HEK293 (cell line): ENCODE measurements at regions not wholly inside any gene's neighbourhood (a gene's known extent, or its start where the extent isn't known, plus 50 kb on each side); places are given as distances from the start of the nearest gene placed in this dataset.
A peak's percentile ranks its signal among the peaks of the same experiment; 100 is the strongest.

Source experiments
- CTCF ChIA-PET: fragments of 350-600 bp; formaldehyde crosslinking; extraction: SDS; loops from one replicate; lab custom pipeline; 2021; ENCODE audit warnings: antibody characterized with exemption; lab: Yijun Ruan, JAX
- POLR2A ChIA-PET: fragments of 300-600 bp; formaldehyde crosslinking; extraction: SDS; loops from one replicate; lab custom pipeline; 2020; ENCODE audit warnings: antibody characterized with exemption, inconsistent platforms; lab: Yijun Ruan, JAX
- H3K27ac ChIP-seq: fragments of 200-500 bp; sonication (Bioruptor generic); 2 replicates; pipeline ENCODE4 v1.5.1; 2014; ENCODE audit warnings: low read depth, low read length, control low read depth, inconsistent platforms; ENCODE audit errors: extremely low read depth
- H3K36me3 ChIP-seq, 2 experiments: fragments of 200-500 bp in 1 of 2; sonication (Bioruptor generic) in 1 of 2; 1 replicate in 1 of 2; 2 replicates in 1 of 2; pipeline ENCODE4 v1.5.1; 2014 to 2017; ENCODE audit warnings: inconsistent platforms in 2 of 2, low read length in 2 of 2; ENCODE audit not compliant: control insufficient read depth in 2 of 2, insufficient read depth in 1 of 2
- H3K4me1 ChIP-seq: fragments of 200-500 bp; sonication (Bioruptor generic); 2 replicates; pipeline ENCODE4 v1.5.1; 2014; ENCODE audit warnings: mild to moderate bottlenecking, low read length, inconsistent platforms; ENCODE audit not compliant: control insufficient read depth, insufficient read depth
- H3K4me3 ChIP-seq: 2 replicates; pipeline ENCODE4 v1.5.1; 2011; ENCODE audit warnings: low read depth, mild to moderate bottlenecking, control low read depth, low read length, moderate library complexity
- H3K9me3 ChIP-seq: fragments of 200-500 bp; sonication (Bioruptor generic); 2 replicates; pipeline ENCODE4 v1.5.1; 2014; ENCODE audit warnings: low read depth, low read length, inconsistent platforms; ENCODE audit not compliant: control insufficient read depth, insufficient read depth
- GLIS1 ChIP-seq: fragments of 450-650 bp; formaldehyde crosslinking; IDR thresholded peaks from 2 replicates; pipeline ENCODE4 v1.5.1; 2016; ENCODE audit warnings: missing biosample characterization, missing genetic modification characterization
- HOXD13 ChIP-seq: sonication (generic); formaldehyde crosslinking; IDR thresholded peaks from 2 replicates; pipeline ENCODE4 v1.8.0; 2022; ENCODE audit warnings: missing genetic modification reagents, borderline replicate concordance
- KLF1 ChIP-seq: fragments of 450-650 bp; formaldehyde crosslinking; IDR thresholded peaks from 2 replicates; pipeline ENCODE4 v1.5.1; 2016; ENCODE audit warnings: missing biosample characterization, missing genetic modification characterization
- KLF16 ChIP-seq: fragments of 450-650 bp; formaldehyde crosslinking; IDR thresholded peaks from 2 replicates; pipeline ENCODE4 v1.5.1; 2017; ENCODE audit warnings: missing biosample characterization, missing genetic modification characterization
- KLF8 ChIP-seq: fragments of 450-650 bp; formaldehyde crosslinking; IDR thresholded peaks from 2 replicates; pipeline ENCODE4 v1.5.1; 2016; ENCODE audit warnings: missing biosample characterization, missing genetic modification characterization
- MEIS1 ChIP-seq: sonication (generic); formaldehyde crosslinking; IDR thresholded peaks from 2 replicates; pipeline ENCODE4 v1.8.1; 2022; ENCODE audit warnings: missing genetic modification reagents, mild to moderate bottlenecking, borderline replicate concordance
- SCRT2 ChIP-seq: fragments of 450-650 bp; formaldehyde crosslinking; IDR thresholded peaks from 2 replicates; pipeline ENCODE4 v1.5.1; 2016; ENCODE audit warnings: missing biosample characterization, missing genetic modification characterization
- SP7 ChIP-seq: fragments of 450-650 bp; formaldehyde crosslinking; IDR thresholded peaks from 2 replicates; pipeline ENCODE4 v1.5.1; 2016; ENCODE audit warnings: missing biosample characterization, missing genetic modification characterization
- TCF7L2 ChIP-seq: IDR thresholded peaks from 2 replicates; pipeline ENCODE4 v1.6.1; 2011; ENCODE audit warnings: low read depth, mild to moderate bottlenecking, inconsistent platforms, low read length, moderate library complexity, borderline replicate concordance
- ZBTB1 ChIP-seq: fragments of 450-650 bp; formaldehyde crosslinking; IDR thresholded peaks from 2 replicates; pipeline ENCODE4 v1.5.1; 2016; ENCODE audit warnings: missing biosample characterization, missing genetic modification characterization
- ZNF138 ChIP-seq: fragments of 450-650 bp; formaldehyde crosslinking; IDR thresholded peaks from 2 replicates; pipeline ENCODE4 v1.5.1; 2016; ENCODE audit warnings: missing biosample characterization, missing genetic modification characterization, borderline replicate concordance
- ZNF140 ChIP-seq: fragments of 450-650 bp; formaldehyde crosslinking; IDR thresholded peaks from 2 replicates; pipeline ENCODE4 v1.5.1; 2016; ENCODE audit warnings: missing biosample characterization, missing genetic modification characterization
- ZNF221 ChIP-seq: fragments of 450-650 bp; formaldehyde crosslinking; IDR thresholded peaks from 2 replicates; pipeline ENCODE4 v1.5.1; 2017; ENCODE audit warnings: missing biosample characterization, missing genetic modification characterization, borderline replicate concordance
- ZNF24 ChIP-seq: fragments of 450-650 bp; formaldehyde crosslinking; IDR thresholded peaks from 2 replicates; pipeline ENCODE4 v1.5.1; 2016; ENCODE audit warnings: missing biosample characterization, missing genetic modification characterization
- ZNF274 ChIP-seq, 2 experiments: fragments of 200-500 bp in 1 of 2; fragments of 450-650 bp in 1 of 2; sonication (Bioruptor generic) in 1 of 2; formaldehyde crosslinking in 1 of 2; IDR thresholded peaks; 2 replicates each; pipeline versions ENCODE4 v1.5.1 to v1.6.1; 2014 to 2016; ENCODE audit warnings: borderline replicate concordance in 1 of 2, inconsistent platforms in 1 of 2, low read length in 1 of 2, missing biosample characterization in 1 of 2, missing genetic modification characterization in 1 of 2
- ZNF302 ChIP-seq: fragments of 450-650 bp; formaldehyde crosslinking; IDR thresholded peaks from 2 replicates; pipeline ENCODE4 v1.5.1; 2016; ENCODE audit warnings: missing biosample characterization, missing genetic modification characterization, low read depth
- ZNF37A ChIP-seq: fragments of 450-650 bp; IDR thresholded peaks from 2 replicates; pipeline ENCODE4 v1.5.1; 2018; ENCODE audit warnings: missing biosample characterization, missing genetic modification characterization
- ZNF391 ChIP-seq: fragments of 450-650 bp; formaldehyde crosslinking; IDR thresholded peaks from 2 replicates; pipeline ENCODE4 v1.5.1; 2016; ENCODE audit warnings: low read depth, missing biosample characterization, missing genetic modification characterization, borderline replicate concordance
- ZNF433 ChIP-seq: fragments of 450-650 bp; formaldehyde crosslinking; IDR thresholded peaks from 2 replicates; pipeline ENCODE4 v1.5.1; 2016; ENCODE audit warnings: missing biosample characterization, missing genetic modification characterization, low read depth
- ZNF521 ChIP-seq: fragments of 450-650 bp; formaldehyde crosslinking; IDR thresholded peaks from 2 replicates; pipeline ENCODE4 v1.5.1; 2017; ENCODE audit warnings: missing biosample characterization, mild to moderate bottlenecking, missing genetic modification characterization
- ZNF596 ChIP-seq: fragments of 450-650 bp; IDR thresholded peaks from 2 replicates; pipeline ENCODE4 v1.5.0; 2018; ENCODE audit warnings: missing biosample characterization, mild to moderate bottlenecking, missing genetic modification characterization, moderate library complexity
- ZNF670 ChIP-seq: fragments of 450-650 bp; formaldehyde crosslinking; IDR thresholded peaks from 2 replicates; pipeline ENCODE4 v1.5.1; 2016; ENCODE audit warnings: missing biosample characterization, missing genetic modification characterization, low read depth
- ZSCAN23 ChIP-seq: fragments of 450-650 bp; formaldehyde crosslinking; IDR thresholded peaks from 2 replicates; pipeline ENCODE4 v1.5.1; 2016; ENCODE audit warnings: missing biosample characterization, missing genetic modification characterization
- TF ChIP-seq, protein P1 (sequence below): fragments of 450-650 bp; formaldehyde crosslinking; IDR thresholded peaks from 2 replicates; pipeline ENCODE4 v1.5.1; 2017; ENCODE audit warnings: missing biosample characterization, missing genetic modification characterization
- TF ChIP-seq, protein P2 (sequence below): fragments of 450-650 bp; formaldehyde crosslinking; IDR thresholded peaks from 2 replicates; pipeline ENCODE4 v1.5.1; 2016; ENCODE audit warnings: missing biosample characterization, missing genetic modification characterization
- TF ChIP-seq, protein P3 (sequence below): fragments of 450-650 bp; formaldehyde crosslinking; IDR thresholded peaks from 2 replicates; pipeline ENCODE4 v1.5.1; 2016; ENCODE audit warnings: missing biosample characterization, missing genetic modification characterization
- TF ChIP-seq, protein P4 (sequence below): fragments of 450-650 bp; formaldehyde crosslinking; IDR thresholded peaks from 2 replicates; pipeline ENCODE4 v1.5.1; 2017; ENCODE audit warnings: missing biosample characterization, missing genetic modification characterization
- TF ChIP-seq, protein P5 (sequence below): fragments of 450-650 bp; formaldehyde crosslinking; IDR thresholded peaks from 2 replicates; pipeline ENCODE4 v1.5.1; 2016; ENCODE audit warnings: missing biosample characterization, missing genetic modification characterization

DNA sequence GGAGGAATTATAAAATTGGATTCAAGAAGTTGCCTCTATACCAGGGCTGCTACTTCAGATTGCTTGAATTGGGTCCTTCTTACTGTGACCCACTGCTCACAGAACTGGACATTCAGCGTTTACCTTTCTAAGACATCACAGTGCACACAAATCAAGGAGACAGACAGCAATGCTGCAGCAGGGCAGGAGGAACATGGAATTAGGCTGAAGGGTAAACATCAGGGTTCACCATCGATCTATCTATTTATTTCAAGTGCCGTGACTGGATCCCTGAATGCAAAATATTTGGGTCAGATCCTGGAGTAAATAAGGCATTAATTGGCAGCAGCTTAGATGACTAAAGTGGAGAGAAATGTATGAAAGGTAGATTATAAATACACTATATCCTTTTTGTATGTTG lies 76.9 kb upstream of the HMGA2 start:
- no peaks in the 10 kb centered on the region; the same call in 1 of the 2 replicates for H3K9me3 ChIP-seq

DNA sequence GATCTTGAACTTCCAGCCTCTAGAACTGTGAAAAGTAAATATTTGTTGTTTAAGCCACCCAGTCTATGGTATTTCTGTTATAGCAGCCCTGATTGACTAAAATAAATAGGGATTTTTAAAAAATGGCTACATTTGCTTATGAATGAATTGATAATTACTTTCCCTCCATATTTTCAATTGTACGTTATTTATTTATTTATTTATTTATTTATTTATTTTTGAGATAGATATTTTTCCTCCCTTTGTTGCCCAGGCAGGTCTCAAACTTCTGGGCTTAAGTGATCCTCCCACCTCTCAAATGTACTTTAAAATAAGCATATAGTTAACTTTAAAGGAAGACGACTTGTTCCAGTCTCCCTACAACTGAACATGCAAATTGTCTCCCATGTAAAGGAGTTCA lies 76.0 kb upstream of the HMGA2 start:
- ChIA-PET POLR2A (no interaction called here), CTCF (interaction anchor here (0.7 kb wide), 1 partner anchor 66 kb away, joined by 5 read pairs; no protein-coding TSS in a partner anchor)
- H3K4me3 ChIP-seq, result no peak overlapping the region
- no peaks in the 10 kb centered on the region for H3K36me3 ChIP-seq
- H3K9me3 ChIP-seq, result no peaks in the 10 kb centered on the region; the same call in 1 of the 2 replicates
- no peak overlapping the region for H3K27ac ChIP-seq
- H3K4me1 ChIP-seq, result no peaks in the 10 kb centered on the region
- no peak for TF ChIP-seq ZBTB1
- TF ChIP-seq, protein P1, sequence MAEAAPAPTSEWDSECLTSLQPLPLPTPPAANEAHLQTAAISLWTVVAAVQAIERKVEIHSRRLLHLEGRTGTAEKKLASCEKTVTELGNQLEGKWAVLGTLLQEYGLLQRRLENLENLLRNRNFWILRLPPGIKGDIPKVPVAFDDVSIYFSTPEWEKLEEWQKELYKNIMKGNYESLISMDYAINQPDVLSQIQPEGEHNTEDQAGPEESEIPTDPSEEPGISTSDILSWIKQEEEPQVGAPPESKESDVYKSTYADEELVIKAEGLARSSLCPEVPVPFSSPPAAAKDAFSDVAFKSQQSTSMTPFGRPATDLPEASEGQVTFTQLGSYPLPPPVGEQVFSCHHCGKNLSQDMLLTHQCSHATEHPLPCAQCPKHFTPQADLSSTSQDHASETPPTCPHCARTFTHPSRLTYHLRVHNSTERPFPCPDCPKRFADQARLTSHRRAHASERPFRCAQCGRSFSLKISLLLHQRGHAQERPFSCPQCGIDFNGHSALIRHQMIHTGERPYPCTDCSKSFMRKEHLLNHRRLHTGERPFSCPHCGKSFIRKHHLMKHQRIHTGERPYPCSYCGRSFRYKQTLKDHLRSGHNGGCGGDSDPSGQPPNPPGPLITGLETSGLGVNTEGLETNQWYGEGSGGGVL (tag by site-specific recombination), result no peak
- TF ChIP-seq HOXD13 (CRISPR knock-in tag), result no peak
- TF ChIP-seq GLIS1, result no peak
- no peak for TF ChIP-seq SP7 (tag by site-specific recombination)
- TF ChIP-seq ZNF24 (tag by site-specific recombination), result no peak
- no peak for TF ChIP-seq ZNF274 (IDR thresholded peaks at IDR 0.05; ENCODE audit: low read length)
- no peak for TF ChIP-seq ZNF274 (tag by site-specific recombination; IDR thresholded peaks at IDR 0.05; ENCODE audit: borderline replicate concordance)
- TF ChIP-seq ZNF433 (tag by site-specific recombination), result 0 out of 2 replicates have a peak, but pooled peaks have one; percentile 36
- TF ChIP-seq ZNF596 (tag by site-specific recombination), result no peak
- no peak for TF ChIP-seq MEIS1 (CRISPR knock-in tag)
- TF ChIP-seq KLF16, result no peak

More for the DNA sequence above, 76.9 kb upstream of the HMGA2 start:
- H3K36me3 ChIP-seq, result no peaks in the 10 kb centered on the region
- POLR2A ChIA-PET, result no interaction called here
- TF ChIP-seq KLF8 (tag by site-specific recombination) (no peak), ZNF140 (tag by site-specific recombination) (no peak), KLF1 (tag by site-specific recombination) (no peak), ZNF221 (no peak), ZNF670 (no peak), ZNF37A (tag by site-specific recombination) (no peak), ZNF138 (no peak), ZNF521 (tag by site-specific recombination) (no peak), SCRT2 (tag by site-specific recombination) (no peak), ZNF302 (tag by site-specific recombination) (no peak), ZSCAN23 (no peak), TCF7L2 (no peak), ZNF391 (no peak)
- TF ChIP-seq, protein P2, sequence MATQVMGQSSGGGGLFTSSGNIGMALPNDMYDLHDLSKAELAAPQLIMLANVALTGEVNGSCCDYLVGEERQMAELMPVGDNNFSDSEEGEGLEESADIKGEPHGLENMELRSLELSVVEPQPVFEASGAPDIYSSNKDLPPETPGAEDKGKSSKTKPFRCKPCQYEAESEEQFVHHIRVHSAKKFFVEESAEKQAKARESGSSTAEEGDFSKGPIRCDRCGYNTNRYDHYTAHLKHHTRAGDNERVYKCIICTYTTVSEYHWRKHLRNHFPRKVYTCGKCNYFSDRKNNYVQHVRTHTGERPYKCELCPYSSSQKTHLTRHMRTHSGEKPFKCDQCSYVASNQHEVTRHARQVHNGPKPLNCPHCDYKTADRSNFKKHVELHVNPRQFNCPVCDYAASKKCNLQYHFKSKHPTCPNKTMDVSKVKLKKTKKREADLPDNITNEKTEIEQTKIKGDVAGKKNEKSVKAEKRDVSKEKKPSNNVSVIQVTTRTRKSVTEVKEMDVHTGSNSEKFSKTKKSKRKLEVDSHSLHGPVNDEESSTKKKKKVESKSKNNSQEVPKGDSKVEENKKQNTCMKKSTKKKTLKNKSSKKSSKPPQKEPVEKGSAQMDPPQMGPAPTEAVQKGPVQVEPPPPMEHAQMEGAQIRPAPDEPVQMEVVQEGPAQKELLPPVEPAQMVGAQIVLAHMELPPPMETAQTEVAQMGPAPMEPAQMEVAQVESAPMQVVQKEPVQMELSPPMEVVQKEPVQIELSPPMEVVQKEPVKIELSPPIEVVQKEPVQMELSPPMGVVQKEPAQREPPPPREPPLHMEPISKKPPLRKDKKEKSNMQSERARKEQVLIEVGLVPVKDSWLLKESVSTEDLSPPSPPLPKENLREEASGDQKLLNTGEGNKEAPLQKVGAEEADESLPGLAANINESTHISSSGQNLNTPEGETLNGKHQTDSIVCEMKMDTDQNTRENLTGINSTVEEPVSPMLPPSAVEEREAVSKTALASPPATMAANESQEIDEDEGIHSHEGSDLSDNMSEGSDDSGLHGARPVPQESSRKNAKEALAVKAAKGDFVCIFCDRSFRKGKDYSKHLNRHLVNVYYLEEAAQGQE (tag by site-specific recombination), result no peak
- TF ChIP-seq, protein P3, sequence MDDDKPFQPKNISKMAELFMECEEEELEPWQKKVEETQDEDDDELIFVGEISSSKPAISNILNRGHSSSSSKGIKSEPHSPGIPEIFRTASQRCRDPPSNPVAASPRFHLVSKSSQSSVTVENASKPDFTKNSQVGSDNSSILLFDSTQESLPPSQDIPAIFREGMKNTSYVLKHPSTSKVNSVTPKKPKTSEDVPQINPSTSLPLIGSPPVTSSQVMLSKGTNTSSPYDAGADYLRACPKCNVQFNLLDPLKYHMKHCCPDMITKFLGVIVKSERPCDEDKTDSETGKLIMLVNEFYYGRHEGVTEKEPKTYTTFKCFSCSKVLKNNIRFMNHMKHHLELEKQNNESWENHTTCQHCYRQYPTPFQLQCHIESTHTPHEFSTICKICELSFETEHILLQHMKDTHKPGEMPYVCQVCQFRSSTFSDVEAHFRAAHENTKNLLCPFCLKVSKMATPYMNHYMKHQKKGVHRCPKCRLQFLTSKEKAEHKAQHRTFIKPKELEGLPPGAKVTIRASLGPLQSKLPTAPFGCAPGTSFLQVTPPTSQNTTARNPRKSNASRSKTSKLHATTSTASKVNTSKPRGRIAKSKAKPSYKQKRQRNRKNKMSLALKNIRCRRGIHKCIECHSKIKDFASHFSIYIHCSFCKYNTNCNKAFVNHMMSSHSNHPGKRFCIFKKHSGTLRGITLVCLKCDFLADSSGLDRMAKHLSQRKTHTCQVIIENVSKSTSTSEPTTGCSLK, result no peak
- TF ChIP-seq, protein P4, sequence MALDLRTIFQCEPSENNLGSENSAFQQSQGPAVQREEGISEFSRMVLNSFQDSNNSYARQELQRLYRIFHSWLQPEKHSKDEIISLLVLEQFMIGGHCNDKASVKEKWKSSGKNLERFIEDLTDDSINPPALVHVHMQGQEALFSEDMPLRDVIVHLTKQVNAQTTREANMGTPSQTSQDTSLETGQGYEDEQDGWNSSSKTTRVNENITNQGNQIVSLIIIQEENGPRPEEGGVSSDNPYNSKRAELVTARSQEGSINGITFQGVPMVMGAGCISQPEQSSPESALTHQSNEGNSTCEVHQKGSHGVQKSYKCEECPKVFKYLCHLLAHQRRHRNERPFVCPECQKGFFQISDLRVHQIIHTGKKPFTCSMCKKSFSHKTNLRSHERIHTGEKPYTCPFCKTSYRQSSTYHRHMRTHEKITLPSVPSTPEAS (tag by site-specific recombination), result no peak
- TF ChIP-seq, protein P5, sequence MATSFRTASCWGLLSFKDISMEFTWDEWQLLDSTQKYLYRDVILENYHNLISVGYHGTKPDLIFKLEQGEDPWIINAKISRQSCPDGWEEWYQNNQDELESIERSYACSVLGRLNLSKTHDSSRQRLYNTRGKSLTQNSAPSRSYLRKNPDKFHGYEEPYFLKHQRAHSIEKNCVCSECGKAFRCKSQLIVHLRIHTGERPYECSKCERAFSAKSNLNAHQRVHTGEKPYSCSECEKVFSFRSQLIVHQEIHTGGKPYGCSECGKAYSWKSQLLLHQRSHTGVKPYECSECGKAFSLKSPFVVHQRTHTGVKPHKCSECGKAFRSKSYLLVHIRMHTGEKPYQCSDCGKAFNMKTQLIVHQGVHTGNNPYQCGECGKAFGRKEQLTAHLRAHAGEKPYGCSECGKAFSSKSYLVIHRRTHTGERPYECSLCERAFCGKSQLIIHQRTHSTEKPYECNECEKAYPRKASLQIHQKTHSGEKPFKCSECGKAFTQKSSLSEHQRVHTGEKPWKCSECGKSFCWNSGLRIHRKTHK (tag by site-specific recombination), result no peak
- TF ChIP-seq, all 188 proteins: peak for 0
- H3K4me3 ChIP-seq, result no peak overlapping the region
- no peaks in the 10 kb centered on the region for H3K4me1 ChIP-seq
- H3K27ac ChIP-seq, result no peak overlapping the region
- CTCF ChIA-PET, result no interaction called here
